ENCODE measurements at regions not wholly inside any gene's neighbourhood (a gene's known extent, or its start where the extent isn't known, plus 50 kb on each side); places are given as distances from the start of the nearest gene placed in this dataset.

DNA sequence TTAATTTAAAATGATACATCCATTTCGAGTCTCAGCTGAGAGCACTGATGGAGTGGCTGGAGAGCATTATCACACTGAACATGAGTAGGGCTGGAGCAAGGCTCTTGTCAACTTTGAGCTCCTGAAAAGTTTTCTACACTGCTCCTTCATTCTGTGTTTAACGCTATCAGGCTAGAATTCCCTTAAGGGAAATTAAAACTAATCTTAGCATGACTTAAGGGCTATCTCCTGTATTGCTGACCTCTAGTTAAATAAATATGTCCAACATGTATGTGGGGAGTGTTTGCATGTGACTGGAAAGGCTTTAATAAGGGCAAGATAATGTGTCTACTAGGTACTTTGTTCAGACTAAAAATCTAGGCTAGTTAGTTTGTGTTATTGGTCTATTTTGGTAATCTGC lies 116.7 kb upstream of the CAND1 start:
- TF ChIP-seq YY1 (IDR thresholded peaks at IDR 0.05; ENCODE audit: insufficient read depth, insufficient read length), result no peak
- TF ChIP-seq SUZ12 (IDR thresholded peaks at IDR 0.05; ENCODE audit: extremely low read depth, insufficient read depth, insufficient read length), result no peak

All from NT2/D1 (cell line).